Hematopoietic multipotent progenitor cell treated with erythropoietin and hydrocortisone succinate and interleukin-3 and kit ligand, for 15 days (in vitro differentiated cells): ENCODE measurements at regions not wholly inside any gene's neighbourhood (a gene's known extent, or its start where the extent isn't known, plus 50 kb on each side); places are given as distances from the start of the nearest gene placed in this dataset.
"Not testable (repeated sequence)": the region's sequence is repeated elsewhere in the genome, so short reads cannot be mapped to it uniquely, and the experiment has no call there.

ENCODE experiments used
- DNase-seq: peaks from one replicate; pipeline ENCODE4 v3.0.0-alpha.2; 2015; ENCODE audit warnings: low spot score

DNA sequence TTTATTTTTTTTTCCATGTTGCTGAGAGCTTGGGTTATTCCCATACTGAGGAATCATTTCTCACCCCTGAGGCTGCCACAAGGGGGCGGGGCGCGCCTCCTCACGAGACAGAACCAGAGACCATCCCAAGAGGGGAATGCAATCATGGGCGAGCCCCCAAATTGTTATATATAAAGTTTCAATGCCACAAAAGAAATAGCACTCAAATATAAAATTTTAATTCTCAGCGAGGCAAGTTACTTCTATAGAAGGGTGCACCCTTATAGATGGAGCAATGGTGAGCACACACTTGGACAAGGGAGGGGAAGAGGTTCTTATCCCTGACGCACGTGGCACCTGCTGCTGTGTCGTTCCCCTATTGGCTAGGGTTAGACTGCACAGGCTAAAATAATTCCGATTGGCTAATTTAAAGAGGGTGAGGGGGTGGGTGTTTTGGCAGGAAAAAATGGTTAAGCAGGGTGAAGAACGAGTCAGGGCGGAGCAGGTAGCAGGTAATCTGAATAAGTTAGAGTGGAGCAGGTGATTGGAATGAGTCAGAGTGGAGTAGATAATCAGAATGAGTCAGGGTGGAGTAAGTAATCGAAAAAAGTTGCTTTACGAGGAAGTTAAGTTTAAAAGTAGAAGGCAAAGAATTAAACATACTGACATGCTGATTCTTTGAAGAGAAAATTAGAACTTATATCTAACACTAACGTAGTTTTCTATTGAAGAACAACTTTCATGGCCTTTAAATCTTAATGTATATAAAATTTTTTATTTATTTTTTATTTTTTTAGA, 177.5 kb downstream of the MTCL1 start:
- DNase-seq = peak; percentile 31

DNA sequence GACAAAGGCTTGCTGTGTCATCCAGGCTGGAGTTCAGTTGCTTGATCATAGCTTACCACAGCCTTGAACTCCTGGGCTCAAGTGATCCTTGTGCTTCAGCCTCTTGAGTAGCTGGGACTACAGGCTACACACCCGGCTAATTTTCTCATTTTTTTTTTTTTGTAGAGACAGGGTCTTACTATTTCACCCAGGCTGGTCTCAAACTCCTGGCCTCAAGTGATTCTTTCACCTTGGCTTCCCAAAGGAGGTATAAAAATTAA, 178.0 kb downstream of the MTCL1 start:
- no peak for DNase-seq

DNA sequence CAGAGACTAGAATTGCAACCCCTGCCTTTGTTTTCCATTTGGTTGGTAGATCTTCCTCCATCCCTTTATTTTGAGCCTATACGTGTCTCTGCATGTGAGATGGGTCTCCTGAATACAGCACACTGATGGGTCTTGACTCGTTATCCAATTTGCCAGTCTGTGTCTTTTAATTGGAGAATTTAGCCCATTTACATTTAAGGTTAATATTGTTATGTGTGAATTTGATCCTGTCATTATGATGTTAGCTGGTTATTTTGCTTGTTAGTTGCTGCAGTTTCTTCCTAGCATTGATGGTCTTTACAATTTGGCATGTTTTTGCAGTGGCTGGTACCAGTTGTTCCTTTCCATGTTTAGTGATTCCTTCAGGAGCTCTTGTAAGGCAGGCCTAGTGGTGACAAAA, 182.5 kb downstream of the MTCL1 start:
- DNase-seq = not testable (repeated sequence)

DNA sequence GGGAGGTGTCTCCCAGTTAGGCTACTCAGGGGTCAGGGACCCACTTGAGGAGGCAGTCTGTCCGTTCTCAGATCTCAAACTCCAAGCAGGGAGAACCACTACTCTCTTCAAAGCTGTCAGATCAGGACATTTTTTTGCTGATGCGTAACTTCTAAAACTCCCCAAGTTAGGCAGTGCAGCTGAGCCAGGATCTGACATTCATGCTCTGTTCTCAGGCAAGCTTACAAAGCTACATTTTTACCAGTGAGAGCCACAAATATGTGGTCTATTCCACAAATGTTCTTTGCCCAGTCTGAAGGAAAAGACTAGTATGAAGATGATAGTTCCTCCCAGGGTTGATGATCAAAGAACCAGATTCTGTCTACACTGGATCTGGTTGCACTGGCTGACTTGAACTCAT, 184.1 kb downstream of the MTCL1 start:
- DNase-seq = no peak

DNA sequence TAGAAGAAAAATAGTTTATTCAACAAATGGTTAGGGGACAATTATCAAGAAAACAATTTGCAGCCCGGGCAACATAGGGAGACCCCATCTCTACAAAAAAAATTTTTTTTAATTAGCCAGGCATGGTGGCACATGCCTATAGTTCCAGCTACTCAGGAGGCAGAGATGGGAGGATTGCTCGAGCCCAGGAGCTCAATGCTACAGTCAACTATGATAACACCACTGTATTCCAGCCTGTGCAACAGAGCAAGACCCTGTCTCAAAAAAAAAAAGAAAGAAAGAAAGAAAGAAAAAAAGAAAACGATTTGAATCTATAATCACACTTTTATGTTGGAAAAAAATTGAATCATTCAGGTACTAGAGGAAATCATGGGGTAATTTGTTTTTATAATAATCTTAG, 185.1 kb downstream of the MTCL1 start:
- DNase-seq = not testable (repeated sequence)

DNA sequence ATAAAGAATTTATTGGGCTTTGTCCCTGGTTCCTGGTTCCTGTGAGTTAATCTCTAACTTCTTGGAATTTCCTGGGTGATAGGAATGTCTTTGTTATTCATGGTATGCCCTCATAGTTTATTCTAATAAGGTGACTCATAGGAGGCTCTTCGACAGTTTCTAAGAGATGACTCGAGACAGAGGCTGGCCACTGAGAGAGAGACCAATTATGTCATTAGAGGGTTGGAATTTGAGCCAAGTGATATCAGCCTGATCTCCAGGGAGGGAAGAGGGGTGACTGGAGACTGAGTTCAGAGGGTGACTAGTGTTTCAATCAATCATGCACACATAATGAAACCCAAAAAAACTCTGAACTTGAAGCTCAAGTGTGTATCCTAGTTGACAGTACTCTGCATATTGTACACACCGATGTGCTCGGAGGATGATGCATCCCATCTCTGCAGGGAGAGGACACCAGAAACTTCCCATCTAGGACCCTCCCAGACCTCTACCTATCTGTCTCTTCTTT, 185.7 kb downstream of the MTCL1 start:
- DNase-seq = no peak

DNA sequence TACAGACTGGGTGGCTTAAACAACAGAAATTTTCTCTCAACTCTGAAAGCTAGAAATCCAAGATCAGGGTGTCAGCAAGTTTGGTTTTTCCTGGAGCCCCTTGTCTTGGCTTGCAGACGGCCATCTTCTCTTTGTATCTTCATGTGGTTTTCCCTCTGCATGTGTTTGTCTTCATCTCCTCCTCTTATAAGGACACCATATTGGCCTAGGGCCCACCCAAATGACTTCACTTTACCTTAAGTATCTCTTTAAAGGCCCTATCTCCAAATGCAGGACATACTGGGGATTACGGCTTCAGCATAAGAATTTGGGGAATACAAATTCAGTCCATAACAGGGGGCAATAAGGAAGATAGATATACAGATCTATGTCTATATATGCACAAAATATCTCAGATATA, 187.9 kb downstream of the MTCL1 start:
- DNase-seq = no peak

DNA sequence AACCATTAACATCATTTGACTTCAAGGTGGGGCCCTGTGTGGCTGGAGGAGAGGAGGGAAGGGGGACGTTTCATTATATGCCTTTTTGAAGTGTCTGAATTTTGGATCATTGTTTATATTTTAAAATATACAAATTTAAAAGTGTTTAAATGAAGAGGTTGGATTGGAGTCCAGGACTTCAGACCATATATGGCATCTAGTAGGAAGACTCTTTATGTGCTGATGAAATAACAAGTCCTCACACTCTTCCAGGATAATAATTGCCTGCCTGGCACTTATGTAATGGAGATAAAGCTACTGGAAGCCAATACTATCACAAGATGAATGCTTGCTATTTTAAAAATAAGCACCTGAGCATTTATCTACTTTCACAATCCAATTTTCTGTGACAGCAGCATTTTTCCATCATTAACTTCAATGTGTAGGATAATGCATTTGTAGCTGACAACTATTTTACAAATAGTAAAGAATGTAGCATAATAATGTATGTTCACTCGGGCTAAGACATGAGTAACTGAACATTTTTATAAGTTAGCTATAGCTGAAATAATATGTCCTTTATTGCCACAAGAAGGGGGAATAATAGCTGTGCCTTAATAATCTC, 188.4 kb downstream of the MTCL1 start:
- no peak for DNase-seq

DNA sequence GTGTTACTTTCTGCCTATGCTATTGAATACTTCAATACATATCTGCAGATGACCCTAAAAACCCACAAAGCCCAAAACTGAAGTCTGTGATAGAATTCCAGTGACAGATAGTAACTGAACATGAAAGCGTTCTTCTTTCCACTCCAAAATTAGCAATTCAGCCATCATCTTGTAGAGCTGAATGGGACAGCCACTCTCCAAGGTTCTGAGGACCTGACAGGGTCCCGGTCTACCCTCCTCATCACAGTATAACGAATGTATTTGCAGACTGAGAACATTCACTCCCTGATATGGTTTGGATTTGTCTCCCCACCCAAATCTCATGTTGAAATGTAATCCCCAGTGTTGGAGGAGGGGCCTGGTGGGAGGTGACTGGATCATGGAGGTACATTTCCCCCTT, 189.5 kb downstream of the MTCL1 start:
- no peak for DNase-seq

DNA sequence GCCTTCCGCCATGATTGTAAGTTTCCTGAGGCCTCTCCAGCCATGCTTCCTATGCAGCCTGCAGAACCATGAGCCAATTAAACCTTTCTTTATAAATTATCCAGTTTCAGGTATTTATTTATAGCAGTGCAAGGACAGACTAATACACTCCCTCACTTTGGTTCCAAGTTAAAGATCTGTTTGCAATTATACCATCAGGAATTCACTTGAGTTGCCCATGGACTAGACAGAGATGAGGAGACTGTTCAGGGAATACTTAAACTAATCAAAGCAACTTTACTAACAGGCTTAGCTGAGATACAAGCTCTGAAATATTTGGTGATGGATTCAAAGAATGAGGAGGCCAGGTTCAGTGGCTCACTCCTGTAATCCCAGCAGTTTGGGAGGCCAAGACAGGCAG, 190.0 kb downstream of the MTCL1 start:
- DNase-seq = no peak

DNA sequence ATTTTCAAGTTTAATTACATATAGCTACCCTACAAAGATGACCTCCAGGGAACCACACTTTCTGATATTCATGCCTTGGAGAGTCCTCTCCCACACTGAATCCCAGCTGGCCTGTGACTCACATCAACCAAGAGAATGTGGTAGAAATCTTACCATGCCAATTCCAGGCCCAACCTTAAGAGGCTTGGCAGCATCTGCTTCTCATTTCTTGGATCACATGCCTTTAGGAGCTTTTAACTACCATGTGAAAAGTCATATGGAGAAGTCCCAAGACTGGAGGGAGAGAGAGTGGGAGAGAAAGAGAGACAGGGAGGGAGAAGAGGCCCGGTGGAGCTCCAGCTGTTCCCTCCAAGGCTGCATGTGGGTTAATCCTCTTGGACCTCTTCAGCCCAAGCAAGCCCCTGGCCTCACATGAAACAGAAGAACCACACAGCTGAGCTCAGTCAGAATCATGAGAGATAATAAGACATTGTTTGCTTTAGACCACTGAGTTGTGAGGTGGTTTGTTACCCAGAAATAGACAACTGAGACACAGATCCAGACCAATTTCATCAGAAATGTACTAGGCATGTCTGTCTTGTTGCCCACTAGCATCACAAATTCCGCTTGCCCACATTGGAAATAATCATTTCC, 190.7 kb downstream of the MTCL1 start:
- no peak for DNase-seq

DNA sequence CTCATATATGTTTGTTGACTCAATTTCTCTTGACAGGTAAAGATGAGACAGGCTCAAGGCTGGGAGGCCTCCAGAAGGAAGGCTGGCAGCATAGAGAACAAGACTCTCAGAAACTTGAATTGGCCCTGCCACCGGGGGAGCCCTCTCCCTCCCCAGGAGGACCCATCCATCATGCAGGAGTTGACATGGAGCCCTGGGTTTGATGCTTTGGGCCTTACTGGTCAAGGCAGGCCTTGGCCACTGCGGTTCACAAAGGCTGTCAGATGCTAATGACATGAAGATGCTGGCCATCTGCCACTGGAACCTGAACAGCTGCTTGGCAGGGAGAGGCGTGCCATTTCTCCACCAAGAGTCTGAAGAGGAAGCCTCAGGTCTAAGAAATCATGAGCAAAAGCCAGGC, 193.6 kb downstream of the MTCL1 start:
- DNase-seq = no peak

DNA sequence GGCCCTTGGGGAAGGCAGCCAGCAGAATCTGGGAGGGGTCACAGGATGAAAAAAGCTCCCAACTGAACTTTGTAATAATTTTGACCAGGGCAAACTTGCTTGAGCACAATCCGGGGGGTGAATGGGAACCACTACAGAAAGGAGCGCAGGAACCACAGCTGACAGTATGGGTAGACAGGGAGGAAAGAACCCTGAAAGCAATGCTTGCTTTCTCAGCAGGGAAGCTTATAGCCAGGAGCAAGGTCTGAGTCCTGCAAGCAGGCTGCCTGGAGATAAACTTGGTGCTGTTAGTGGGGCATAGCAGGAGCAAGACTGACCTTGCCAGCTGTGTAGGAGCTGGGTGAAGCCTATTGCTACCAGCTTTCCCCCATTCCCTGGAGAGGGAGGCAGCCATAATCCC, 195.2 kb downstream of the MTCL1 start:
- DNase-seq = no peak

DNA sequence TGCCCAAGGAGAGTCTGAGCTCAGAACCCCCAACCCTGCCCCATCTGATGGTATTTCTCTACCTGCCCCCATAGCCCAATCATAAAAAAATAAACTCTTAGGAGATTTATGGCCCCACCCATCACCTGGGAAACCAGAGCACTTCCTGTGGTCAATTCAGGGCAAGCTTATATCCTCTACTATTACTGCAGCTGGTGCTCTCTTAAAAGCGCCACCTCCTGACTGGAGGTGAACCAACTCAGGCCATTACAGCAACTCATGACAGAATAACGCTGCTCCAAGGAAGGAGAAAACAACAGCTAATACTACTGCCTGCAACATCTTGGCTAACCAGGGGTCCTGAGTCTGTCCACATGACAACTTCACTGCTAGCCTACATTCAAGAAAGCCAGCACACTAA, 195.7 kb downstream of the MTCL1 start:
- DNase-seq = no peak

DNA sequence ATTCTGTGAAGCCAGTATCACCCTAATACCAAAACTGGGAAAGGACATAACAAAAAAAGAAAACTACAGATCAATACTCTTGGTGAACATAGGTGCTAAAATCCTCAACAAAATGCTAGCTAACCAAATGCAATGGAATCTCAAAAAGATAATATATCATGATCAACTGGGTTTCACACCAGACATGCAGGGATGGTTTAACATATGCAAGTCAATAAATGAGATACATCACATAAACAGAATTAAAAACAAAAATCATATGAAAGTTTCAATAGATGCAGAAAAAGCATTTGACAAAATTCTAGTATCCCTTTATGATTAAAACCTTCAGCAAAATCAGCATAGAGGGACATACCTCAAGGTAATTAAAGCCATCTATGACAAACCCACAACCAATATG, 198.2 kb upstream of the NDUFV2 start:
- no peak for DNase-seq

DNA sequence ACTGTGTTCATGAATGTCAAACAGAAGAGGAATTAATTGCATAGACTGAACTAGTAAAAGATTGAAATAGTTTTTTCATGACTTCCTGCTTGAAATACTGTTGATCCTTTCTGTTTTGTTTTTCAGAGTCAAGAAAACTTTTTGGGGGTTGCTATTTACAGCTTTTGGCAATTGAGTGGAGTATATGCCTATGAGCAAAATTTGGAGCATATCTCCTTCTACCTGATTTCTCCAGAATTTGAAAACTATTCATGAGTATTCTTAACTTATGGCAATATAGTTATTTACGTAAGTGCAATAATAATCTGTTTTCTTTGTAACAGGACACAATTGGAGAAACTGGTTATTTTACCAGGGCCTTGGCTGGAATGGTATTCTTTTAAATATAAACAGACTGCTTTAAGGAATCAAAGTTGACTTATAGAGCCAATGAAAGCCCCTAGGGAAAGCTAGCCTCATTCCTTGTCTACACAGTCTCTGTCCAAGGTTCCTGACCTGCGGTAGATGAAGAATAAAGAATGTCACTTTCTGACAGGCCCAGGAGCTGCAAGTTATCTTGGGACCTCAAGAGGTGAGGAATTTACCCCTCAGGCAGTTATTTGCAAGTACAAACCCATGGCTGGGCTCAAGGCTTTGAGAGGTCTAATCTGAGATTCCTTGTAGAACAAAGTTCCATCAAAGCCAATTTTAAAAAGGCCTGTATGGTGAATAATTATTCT, 193.5 kb upstream of the NDUFV2 start:
- no peak for DNase-seq

DNA sequence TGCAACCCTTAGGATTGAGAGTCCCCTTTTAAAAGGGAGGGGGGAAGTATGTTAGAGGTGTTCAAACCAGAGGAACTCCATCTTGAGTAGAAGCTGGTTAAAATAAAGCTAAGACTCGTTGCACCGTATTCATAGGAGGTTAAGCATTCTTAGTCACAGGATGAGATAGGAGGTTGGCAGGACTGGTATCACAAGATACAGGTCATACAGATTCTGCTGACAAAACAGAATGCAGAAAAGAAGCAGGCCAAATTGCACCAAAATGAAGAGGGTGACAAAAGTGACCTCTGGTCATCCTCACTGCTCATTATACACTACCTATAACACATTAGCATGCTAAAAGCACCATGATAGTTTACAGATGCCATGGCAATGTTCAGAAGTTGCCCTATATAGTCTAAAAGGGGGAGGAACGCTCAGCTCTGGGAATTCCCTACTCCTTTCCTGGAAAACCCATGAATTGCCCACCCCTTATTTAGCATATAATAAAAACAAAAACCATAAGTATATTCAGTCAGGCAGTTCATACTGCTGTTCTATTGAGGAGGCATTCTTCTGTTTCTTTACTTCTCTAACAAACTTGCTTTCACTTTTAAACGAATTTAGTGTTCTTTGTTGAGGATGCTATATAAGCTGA, 192.2 kb upstream of the NDUFV2 start:
- DNase-seq = no peak

DNA sequence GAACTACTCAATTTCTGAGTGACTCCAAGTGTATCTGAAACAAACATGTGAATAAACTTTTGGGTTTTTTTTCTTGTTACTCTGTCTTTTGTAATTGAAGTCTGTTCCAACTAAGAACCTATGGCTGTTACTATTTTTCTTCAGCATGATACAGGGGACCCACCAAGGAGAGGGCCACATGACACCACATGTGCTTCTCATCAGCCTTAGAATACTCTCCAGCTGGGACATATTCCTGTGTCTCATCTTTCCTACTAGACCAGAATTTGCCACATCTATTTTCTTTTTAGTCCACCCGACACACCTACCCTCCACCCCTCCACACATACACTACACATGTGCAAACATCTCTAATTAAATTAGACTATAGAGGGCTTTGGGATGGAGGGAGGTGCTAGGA, 191.7 kb upstream of the NDUFV2 start:
- no peak for DNase-seq

DNA sequence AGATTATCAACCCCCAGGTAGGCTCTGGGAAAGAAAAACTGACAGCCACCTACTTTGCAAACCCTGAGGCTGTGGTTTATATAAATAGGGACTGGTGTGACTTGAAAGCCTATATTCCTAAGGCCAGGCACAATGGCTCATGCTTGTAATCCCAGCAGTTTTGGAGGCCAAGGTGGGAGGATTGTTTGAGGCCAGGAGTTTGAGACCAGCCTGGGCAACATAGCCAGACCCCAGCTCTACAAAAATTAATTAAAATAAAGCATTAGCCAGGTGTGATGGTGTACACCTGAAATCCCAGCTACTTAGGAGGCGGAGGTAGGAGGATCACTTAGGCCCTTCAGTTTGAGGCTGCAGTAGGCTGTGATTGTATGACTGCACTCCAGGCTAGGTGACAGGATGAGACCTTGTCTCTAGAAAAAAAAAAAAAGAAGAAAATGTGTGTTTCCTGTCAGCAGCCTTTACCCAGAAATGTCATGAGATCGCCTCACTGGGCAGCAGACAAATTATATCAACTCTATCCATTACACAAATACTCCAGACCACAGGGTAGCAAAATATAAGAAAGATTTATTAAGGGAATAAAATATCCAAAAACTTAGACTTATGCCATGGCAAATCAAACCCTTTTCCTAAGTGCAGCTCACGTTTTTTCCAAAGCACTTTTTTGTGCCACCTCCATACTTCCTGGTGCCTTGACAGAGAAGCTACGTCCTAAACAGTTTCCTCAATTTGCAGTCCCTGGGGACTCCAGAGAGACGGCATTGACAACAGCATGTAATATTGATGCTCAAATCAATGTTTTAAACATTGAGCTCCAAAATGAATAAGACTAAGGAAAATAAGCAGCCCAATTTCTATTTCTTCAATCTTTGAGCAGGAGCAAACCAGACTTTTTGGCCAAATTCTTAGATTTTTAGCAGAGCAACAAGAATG, 190.8 kb upstream of the NDUFV2 start:
- no peak for DNase-seq

DNA sequence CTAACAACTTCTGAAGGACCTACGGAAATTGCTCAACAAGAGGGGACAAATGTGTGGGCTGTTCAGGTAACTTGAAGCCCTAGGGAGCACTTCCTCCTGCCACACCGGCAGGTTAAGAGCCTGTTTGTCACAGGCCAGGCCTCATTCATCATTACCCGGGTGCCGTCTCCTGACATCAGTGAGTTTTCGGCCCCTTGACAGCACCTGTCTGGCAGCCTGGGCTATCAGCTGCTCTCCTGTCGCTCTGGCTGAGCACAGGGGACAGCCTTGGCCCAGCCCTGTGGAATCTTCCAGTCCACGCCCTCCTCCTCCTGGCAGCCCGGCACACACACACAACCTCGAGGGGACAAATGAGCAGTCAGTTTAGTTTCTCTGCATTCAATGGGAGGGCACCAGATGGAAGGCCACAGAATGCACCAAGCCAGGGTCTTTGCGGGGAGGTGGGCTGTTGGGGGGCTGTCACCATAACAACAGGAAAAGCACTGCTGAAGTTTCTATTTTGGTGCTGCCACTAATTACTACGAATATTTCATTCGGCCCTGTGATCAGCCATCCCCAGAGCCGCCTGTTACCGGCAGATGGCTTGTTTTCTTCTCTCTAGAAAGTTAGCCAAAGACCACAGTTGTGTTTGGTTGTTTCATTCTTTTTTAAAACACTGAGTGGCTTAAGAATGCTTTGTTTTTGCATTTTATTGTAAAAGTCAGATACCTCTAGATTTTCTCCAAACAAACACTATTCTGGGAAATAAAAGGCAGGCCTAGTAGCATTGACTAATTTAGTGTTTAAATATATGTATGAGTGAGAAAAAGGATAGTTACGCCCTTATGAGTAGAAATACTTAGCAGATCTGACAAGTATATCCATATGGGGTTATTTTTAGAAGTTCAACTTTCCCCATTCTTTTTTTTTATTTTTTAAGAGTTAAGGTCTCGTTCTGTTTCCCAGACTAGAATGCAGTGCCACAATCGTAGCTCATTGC, 189.9 kb upstream of the NDUFV2 start:
- DNase-seq = peak; percentile 57
